GM23248 (cell line): ENCODE measurements at regions not wholly inside any gene's neighbourhood (a gene's known extent, or its start where the extent isn't known, plus 50 kb on each side); places are given as distances from the start of the nearest gene placed in this dataset.

Experiments used
- DNase-seq: peaks from one replicate; pipeline ENCODE4 v3.0.0-alpha.2; 2015
- H2AFZ ChIP-seq: fragments of 200-600 bp; sonication (generic); 2 replicates; pipeline ENCODE4 v1.6.1; 2016; ENCODE audit warnings: antibody characterized with exemption
- H3F3A ChIP-seq: fragments of 200-600 bp; sonication (generic); 2 replicates; pipeline ENCODE4 v1.6.1; 2016; ENCODE audit warnings: mild to moderate bottlenecking, antibody characterized with exemption, mixed run types; ENCODE audit not compliant: insufficient read depth
- H3K27ac ChIP-seq: fragments of 200-600 bp; sonication (generic); 2 replicates; pipeline ENCODE4 v1.5.1; 2016; ENCODE audit warnings: mild to moderate bottlenecking
- H3K27me3 ChIP-seq: fragments of 200-600 bp; sonication (generic); replicated peaks from 2 replicates; pipeline ENCODE4 v1.6.1; 2016; ENCODE audit warnings: mild to moderate bottlenecking; ENCODE audit not compliant: insufficient read depth
- H3K36me3 ChIP-seq: fragments of 200-600 bp; sonication (generic); 2 replicates; pipeline ENCODE4 v1.6.1; 2016; ENCODE audit warnings: low read depth, mild to moderate bottlenecking
- H3K4me1 ChIP-seq: fragments of 200-600 bp; sonication (generic); 2 replicates; pipeline ENCODE4 v1.6.1; 2016; ENCODE audit warnings: mild to moderate bottlenecking; ENCODE audit not compliant: insufficient read depth
- H3K4me2 ChIP-seq: fragments of 200-600 bp; sonication (generic); one replicate; pipeline ENCODE4 v1.6.1; 2016; ENCODE audit warnings: mild to moderate bottlenecking; ENCODE audit not compliant: unreplicated experiment
- H3K4me3 ChIP-seq: fragments of 200-600 bp; sonication (generic); 2 replicates; pipeline ENCODE4 v1.5.1; 2016; ENCODE audit warnings: mild to moderate bottlenecking
- H3K79me2 ChIP-seq: fragments of 200-600 bp; sonication (generic); 2 replicates; pipeline ENCODE4 v1.6.1; 2016; ENCODE audit warnings: mild to moderate bottlenecking; ENCODE audit not compliant: insufficient read depth
- H3K9ac ChIP-seq: fragments of 200-600 bp; sonication (generic); 2 replicates; pipeline ENCODE4 v1.6.1; 2016; ENCODE audit warnings: mild to moderate bottlenecking
- H3K9me2 ChIP-seq: fragments of 200-600 bp; sonication (generic); 2 replicates; pipeline ENCODE4 v1.6.1; 2016; ENCODE audit warnings: mixed run types, mild to moderate bottlenecking, moderate library complexity; ENCODE audit not compliant: insufficient read depth
- H3K9me3 ChIP-seq: fragments of 200-600 bp; sonication (generic); one replicate; pipeline ENCODE4 v1.6.1; 2017; ENCODE audit warnings: low read depth
- H4K20me1 ChIP-seq: fragments of 200-600 bp; sonication (generic); 2 replicates; pipeline ENCODE4 v1.6.0; 2016; ENCODE audit not compliant: insufficient read depth
- EZH2 ChIP-seq: fragments of 200-600 bp; sonication (generic); IDR thresholded peaks from 2 replicates; pipeline ENCODE4 v1.6.1; 2018; ENCODE audit warnings: antibody characterized with exemption, mild to moderate bottlenecking; ENCODE audit not compliant: insufficient read depth, poor library complexity, severe bottlenecking
- EZH2phosphoT487 ChIP-seq: fragments of 200-600 bp; sonication (generic); IDR thresholded peaks from 2 replicates; pipeline ENCODE4 v1.6.1; 2018; ENCODE audit warnings: antibody characterized with exemption, moderate library complexity, mild to moderate bottlenecking, low read depth; ENCODE audit not compliant: insufficient read depth
- WGBS, 2 experiments: methylation state at CpG; one replicate each; pipeline ENCODE4 v1.1.6; 2015 to 2017; ENCODE audit warnings: low lambda C conversion rate in 2 of 2, low coverage in 1 of 2; ENCODE audit errors: missing lambda C conversion rate in 2 of 2; 5-methylcytosine and 5-hydroxymethylcytosine counted together
- in situ Hi-C: fragments of 300-500 bp; cut with MboI; formaldehyde crosslinking; loops from 2 replicates; pipeline ENCODE4 v1.15.0; 2020

DNA sequence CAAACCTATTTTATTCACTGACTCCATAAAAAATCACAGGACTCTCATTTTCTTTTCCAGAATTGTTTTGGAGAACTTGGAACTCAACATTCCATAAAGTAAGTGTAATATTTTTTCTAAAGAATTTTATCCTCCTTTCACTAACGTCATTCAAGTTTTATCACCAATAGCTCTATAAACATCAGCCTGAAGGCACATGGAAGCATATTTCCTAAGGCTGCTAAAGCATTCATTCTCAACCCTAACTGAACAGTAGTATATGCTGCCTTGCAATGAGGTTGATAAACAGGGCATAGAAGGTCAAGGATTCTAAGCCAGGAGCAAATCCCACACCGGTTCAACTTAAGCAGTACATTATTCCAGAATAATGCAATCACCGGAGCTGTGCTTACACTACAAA lies 273.9 kb downstream of the RAB38 start:
- in situ Hi-C loops: no loop called here

DNA sequence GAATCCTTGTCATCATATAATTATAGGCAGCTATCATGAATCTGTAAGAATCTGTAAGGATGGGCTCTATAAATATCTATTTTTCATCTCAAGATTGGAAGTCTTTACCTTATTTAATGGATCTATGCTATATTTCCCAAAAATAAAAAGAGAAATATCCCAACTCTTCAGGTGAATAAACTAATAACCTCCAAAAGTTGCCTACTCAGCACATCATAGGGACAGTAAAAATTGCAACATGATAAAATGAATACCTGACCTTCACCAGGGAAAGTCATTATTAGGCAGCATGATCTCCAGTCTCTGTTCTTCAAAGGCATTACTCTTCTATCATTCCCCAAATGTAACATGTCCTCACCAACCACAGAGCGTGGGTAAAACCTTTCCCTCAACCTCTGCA lies 277.3 kb downstream of the RAB38 start:
- TF ChIP-seq EZH2phosphoT487 (no peak), EZH2 (no peak)
- no peaks in the 10 kb centered on the region for H3K79me2 ChIP-seq
- 30 to 38% methylated on average over 1 of the region's 1 CpG for WGBS, 2 experiments
- no peak overlapping the region for H3K9ac ChIP-seq
- in situ Hi-C loops: loop anchor here (25.0 kb wide), 1 partner anchor 639 kb away; no protein-coding TSS in a partner anchor
- no peaks in the 10 kb centered on the region for H3K4me1 ChIP-seq
- no peak overlapping the region for H3K27ac ChIP-seq
- no peak for DNase-seq
- no peaks in the 10 kb centered on the region for H4K20me1 ChIP-seq
- no peaks in the 10 kb centered on the region for H3F3A ChIP-seq
- H3K9me3 ChIP-seq: no peaks in the 10 kb centered on the region
- no peak overlapping the region for H3K4me2 ChIP-seq
- H3K9me2 ChIP-seq: no peaks in the 10 kb centered on the region
- peaks cover 12% of the 10 kb centered on the region for H3K27me3 ChIP-seq
- H2AFZ ChIP-seq: no peak overlapping the region
- H3K4me3 ChIP-seq: no peak overlapping the region
- no peaks in the 10 kb centered on the region for H3K36me3 ChIP-seq

More for the DNA sequence above, 273.9 kb downstream of the RAB38 start:
- Histone ChIP-seq H3K4me3 (no peak overlapping the region), H3F3A (no peaks in the 10 kb centered on the region), H3K9me3 (no peaks in the 10 kb centered on the region), H3K4me1 (no peaks in the 10 kb centered on the region), H3K9me2 (no peaks in the 10 kb centered on the region), H3K36me3 (no peaks in the 10 kb centered on the region), H3K9ac (no peak overlapping the region), H3K79me2 (no peaks in the 10 kb centered on the region), H3K27me3 (no peaks in the 10 kb centered on the region; the same call in 1 of the 2 replicates), H2AFZ (no peak overlapping the region), H3K4me2 (no peak overlapping the region), H4K20me1 (no peaks in the 10 kb centered on the region), H3K27ac (no peak overlapping the region)
- TF ChIP-seq EZH2phosphoT487: no peak
- no peak for TF ChIP-seq EZH2
- DNase-seq: no peak
- WGBS, 2 experiments: 40 to 45% methylated on average over 3 of the region's 3 CpGs

DNA sequence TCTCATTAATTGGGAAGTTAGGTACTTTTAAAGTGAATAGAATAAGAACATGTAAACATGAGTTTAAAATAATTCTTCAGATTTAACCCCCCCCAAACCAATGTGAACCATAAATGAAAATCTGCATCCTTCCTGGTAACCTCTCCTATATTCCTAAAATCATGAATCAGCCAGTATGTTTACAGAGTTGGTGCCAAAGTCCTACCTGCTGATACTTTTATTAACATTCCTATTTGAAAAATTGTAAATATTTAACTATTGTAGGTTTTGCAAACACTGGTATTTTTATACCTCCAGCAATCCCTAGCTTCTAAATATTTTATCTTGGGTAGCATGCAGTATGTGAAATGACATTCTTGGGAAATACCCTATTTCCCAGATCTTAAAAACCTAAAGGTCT lies 278.2 kb downstream of the RAB38 start:
- H4K20me1 ChIP-seq: no peaks in the 10 kb centered on the region
- in situ Hi-C loops: loop anchor here (25.0 kb wide), 1 partner anchor 640 kb away; no protein-coding TSS in a partner anchor
- no peaks in the 10 kb centered on the region for H3F3A ChIP-seq
- no peaks in the 10 kb centered on the region for H3K79me2 ChIP-seq
- no peaks in the 10 kb centered on the region for H3K9me2 ChIP-seq
- H3K27me3 ChIP-seq: peaks cover 12% of the 10 kb centered on the region
- no peak overlapping the region for H3K9ac ChIP-seq
- H2AFZ ChIP-seq: no peak overlapping the region
- H3K4me2 ChIP-seq: no peak overlapping the region
- TF ChIP-seq EZH2 (no peak), EZH2phosphoT487 (no peak)
- no peaks in the 10 kb centered on the region for H3K9me3 ChIP-seq
- no peak overlapping the region for H3K4me3 ChIP-seq
- DNase-seq: no peak
- no peaks in the 10 kb centered on the region for H3K36me3 ChIP-seq
- no peak overlapping the region for H3K27ac ChIP-seq
- H3K4me1 ChIP-seq: no peaks in the 10 kb centered on the region

DNA sequence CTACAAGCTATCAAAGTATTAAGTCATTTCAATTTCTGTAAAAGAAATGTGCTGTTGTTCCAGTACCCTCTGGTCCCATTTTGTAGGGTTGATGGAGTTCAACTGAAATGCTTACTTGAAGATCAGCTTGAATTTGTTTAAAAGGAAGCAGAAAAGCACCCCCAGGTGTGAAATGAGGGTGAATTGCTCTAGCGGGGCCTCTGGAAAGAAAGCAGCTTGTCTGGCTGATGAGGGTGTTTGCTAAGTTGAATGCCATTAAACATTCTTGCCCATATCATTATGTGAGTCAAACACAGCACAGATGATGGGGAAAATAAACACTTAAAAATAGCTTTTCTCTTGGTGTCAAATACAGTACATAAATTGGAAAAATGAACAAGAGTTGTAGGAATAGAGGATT lies 280.3 kb downstream of the RAB38 start:
- H3K9ac ChIP-seq: no peak overlapping the region
- no peaks in the 10 kb centered on the region for H3K9me2 ChIP-seq
- no peak for DNase-seq
- 49 to 50% methylated on average over 1 of the region's 1 CpG for WGBS, 2 experiments
- H3K4me2 ChIP-seq: no peak overlapping the region
- no peak overlapping the region for H2AFZ ChIP-seq
- no peaks in the 10 kb centered on the region for H3K4me1 ChIP-seq
- no peaks in the 10 kb centered on the region for H3F3A ChIP-seq
- H3K36me3 ChIP-seq: no peaks in the 10 kb centered on the region
- no peaks in the 10 kb centered on the region for H4K20me1 ChIP-seq
- no peak overlapping the region for H3K4me3 ChIP-seq
- in situ Hi-C loops: loop anchor here (25.0 kb wide), 1 partner anchor 642 kb away; no protein-coding TSS in a partner anchor
- H3K27ac ChIP-seq: no peak overlapping the region
- no peaks in the 10 kb centered on the region for H3K9me3 ChIP-seq
- no peaks in the 10 kb centered on the region for H3K79me2 ChIP-seq
- TF ChIP-seq EZH2 (no peak), EZH2phosphoT487 (no peak)
- H3K27me3 ChIP-seq: peaks cover 12% of the 10 kb centered on the region

DNA sequence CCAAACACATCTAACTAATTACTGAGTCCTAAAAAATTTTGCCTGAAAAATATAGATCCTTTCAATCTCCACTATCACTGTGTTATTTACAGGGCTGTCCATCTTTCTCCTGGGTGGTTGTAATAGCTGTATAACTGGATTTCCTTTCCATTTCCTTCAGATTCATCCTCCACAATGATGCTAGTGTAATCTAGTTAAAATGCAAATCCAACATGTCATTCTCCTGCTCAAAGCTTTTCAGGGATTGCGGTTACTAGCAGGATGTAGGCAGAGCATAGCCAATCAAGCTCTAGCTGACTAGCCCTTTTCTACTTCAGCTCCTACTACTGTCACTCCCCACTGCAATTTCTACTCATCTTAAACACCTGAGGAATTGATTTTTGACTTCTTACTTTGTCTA lies 283.0 kb downstream of the RAB38 start:
- no peaks in the 10 kb centered on the region for H3K4me1 ChIP-seq
- in situ Hi-C loops: loop anchor here (25.0 kb wide), 1 partner anchor 645 kb away; no protein-coding TSS in a partner anchor
- H3K27ac ChIP-seq: no peak overlapping the region
- H2AFZ ChIP-seq: no peak overlapping the region
- no peak overlapping the region for H3K4me2 ChIP-seq
- H3K9me3 ChIP-seq: no peaks in the 10 kb centered on the region
- no peak overlapping the region for H3K9ac ChIP-seq
- H3K79me2 ChIP-seq: no peaks in the 10 kb centered on the region
- no peak for TF ChIP-seq EZH2phosphoT487
- no peak for TF ChIP-seq EZH2
- H3K36me3 ChIP-seq: no peaks in the 10 kb centered on the region
- no peaks in the 10 kb centered on the region for H3F3A ChIP-seq
- H4K20me1 ChIP-seq: no peaks in the 10 kb centered on the region
- no peaks in the 10 kb centered on the region for H3K9me2 ChIP-seq
- peaks cover 12% of the 10 kb centered on the region for H3K27me3 ChIP-seq
- DNase-seq: no peak
- WGBS, 2 experiments: 92 to 100% methylated on average over 1 of the region's 1 CpG
- no peak overlapping the region for H3K4me3 ChIP-seq
